NCI-H1092 (cell line): ENCODE measurements at regions not wholly inside any gene's neighbourhood (a gene's known extent, or its start where the extent isn't known, plus 50 kb on each side); places are given as distances from the start of the nearest gene placed in this dataset.

Experiments
- DNase-seq: peaks from one replicate; lab custom pipeline; 2025; lab: John Stamatoyannopoulos, UW

DNA sequence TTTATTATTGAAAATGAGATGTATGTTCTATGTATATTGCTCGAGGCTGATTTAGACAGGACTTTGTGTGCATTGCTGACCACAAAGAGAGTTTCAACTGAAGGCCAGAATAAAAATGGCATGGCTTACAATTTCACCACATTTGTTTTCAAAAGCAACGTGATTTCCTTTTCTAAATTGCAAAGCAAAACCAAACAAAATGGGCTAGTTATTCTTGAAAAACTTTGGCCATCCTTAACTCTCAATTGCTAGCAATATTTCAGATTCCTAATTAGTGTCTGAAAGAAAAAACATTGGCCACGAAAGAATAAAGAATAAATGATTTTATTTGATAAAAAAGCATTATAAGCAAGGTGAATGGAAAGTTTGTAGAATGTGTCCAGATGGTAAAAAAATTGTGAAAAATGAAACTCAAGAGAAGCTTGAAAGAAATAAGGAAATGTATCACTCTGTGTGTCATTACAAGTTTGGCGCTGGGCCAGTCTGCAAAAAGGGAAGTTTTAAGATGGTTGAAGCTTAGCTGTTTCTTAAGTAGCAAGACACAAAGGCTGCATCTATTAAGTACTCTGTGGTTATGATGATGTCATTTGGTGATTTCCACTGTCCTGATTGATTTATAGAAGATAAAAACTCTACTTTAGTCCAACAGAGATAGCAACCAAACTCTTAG lies 89.2 kb upstream of the PRLR start:
- no peak for DNase-seq

DNA sequence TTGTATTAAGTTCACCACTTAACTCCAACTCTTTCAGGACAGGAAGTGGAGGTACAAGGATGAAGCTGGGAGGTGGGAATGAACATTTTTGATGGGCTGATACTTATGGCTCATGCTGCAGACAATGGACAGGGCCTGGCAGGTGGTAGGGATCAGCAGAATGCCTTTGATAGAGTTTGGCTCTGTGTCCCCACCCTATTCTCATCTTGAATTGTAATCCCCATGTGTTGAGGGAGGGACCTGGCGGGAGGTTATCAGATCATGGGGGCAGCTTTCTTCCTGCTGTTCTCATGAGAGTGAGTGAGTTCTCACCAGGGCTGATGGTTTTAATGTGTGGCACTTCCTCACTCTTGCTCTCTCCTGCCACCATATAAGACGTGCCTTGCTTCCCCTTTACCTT lies 87.3 kb upstream of the PRLR start:
- DNase-seq = no peak

DNA sequence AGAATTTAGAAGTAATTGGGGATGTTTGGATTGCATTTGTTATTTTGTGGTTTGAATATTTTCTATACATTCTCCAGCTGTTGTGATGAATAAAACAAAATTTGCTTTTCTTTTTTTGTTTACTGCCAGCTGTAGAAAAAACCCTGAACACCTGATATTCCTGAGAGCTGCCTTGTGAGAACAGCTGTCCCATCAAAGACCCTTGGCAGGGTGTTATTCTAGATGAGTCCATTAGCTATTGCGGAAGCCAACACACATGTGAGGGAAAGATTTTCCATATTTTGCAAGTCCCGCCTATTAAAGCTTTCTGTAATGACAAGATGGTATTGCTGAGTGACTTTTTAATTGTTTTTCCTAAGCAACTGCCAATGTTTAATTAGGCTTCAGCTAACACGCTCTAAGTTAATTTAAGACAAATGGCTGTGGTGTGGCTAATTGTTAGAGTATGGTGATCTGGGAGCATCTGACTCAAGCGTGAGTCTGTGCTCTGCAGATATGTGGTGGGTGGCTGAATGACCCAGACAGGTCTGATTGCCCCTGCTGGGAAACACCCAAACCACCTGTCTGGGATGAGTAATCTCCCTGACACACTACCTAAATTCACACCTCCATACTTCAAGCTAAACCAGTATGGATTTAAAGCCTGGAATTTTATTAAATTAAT lies 86.5 kb upstream of the PRLR start:
- no peak for DNase-seq

DNA sequence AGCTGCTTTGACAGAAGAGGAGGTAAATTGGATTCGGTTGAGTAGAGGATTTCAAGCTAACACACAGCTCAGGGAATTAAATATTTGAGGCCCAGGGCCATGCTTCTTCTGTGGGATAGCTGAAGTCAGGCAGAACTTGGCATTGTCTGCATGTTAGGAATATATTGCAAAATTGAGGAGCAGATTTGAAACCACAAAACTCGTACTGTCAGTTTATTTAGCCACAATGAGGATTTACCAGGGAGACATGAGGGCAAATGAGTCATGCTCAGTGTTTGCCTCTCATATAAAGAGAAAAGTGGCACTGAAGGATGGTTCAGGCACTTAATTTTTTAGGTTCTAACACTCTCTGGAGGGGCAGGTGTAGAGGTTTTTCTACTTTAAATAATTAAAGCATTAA lies 83.0 kb upstream of the PRLR start:
- no peak for DNase-seq

DNA sequence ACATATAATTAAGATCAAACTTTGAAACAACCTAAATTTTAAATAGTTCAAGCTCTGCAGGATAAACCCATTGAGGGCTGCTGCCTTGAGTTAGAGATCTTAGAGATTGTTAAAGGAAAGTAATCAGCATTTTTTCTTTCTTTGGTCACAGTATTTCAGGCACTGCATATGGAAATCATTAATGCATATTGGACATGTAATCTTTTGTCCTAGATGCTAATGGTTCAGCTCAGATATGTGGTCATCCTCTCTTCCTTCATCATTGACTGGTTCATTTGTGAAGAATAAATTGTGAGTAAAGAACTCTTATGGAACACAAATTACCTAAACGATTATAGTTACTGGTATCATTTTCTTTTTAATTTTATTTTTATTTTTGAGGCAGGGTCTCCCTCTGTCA lies 82.0 kb upstream of the PRLR start:
- no peak for DNase-seq

DNA sequence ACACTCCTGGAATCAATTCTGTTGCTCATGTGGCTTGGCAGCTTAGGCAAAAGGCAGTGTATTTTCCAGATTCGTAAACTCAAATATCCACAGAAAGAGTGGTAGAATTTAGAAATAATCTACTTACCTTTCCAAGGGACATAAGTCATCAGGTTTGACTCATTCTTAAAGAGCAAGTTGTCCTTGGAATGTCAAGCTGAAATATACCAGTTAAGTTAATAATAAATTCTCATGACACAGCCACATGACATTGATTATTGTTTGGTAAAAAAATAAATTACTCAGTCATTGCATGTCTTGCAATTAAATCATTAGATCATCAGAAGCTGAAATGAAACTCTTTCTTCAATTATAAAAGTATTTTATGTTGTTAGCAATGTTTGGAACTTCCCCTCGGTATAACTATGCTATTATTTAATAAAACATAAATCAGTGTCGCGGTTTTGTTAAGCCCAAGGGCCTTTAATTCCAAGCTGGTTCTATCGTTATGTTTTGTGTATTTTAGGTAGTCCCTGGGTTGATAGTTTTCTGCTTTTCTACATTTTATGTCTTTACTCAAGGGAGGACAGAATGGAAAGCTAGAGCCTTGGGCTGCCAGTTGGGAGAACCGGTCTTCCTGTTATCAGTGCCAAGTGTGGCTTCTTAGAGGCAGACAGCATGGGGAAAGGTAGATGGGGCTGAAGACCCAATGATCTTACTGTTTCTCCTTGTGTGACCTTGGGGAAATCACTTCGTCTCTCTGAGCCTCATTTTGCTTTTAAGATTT lies 79.3 kb upstream of the PRLR start:
- DNase-seq = no peak

DNA sequence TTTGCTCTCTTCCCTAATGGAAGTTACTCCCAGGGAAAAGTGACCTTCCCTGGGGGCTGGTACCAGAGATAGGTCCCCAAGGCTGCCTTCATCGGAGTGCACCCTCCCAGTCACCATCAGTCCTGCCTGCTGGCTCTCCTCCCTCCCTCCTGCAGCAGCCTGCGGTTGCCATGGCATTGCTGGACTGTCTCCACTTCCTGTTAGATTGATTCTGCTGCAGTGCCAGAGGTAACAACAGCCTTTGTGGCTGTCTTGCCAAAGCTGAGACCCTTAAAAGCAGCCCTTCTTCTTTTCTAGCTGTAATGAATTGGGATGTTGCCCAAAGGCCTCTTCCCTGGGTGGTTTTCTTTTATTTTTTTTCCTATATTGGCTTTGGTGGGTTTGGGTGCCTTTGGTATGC lies 78.1 kb upstream of the PRLR start:
- peak; percentile 56 for DNase-seq

DNA sequence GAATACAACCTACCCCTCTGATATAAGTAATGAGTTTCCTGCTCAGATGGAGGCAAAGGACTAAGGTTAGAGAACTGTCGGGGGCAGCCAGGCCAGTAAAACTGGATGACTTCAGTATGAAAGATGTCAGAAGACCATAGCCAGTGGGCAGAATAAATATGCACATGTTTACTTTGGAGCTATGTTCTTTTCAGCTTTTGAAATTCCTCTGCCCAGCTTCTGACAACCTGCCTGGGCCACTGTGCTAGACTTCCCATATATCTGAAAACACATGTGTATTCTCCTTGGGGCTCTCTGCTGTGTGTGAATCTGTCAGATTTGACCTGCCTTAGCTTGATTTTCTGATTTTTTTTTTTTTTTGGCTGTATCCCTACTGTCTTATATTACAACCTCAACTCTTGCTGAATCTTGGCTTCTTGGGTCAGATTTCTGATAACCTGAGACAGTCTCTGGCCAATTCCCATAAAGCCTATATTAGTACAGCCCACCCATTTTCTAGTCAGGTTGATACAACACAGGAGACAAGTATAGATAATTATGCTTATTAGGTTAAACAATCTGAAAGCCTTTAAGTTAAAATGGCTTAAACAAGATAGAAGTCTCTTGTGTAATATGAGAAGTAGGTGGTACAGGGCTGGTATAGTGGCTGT lies 76.6 kb upstream of the PRLR start:
- DNase-seq = no peak

DNA sequence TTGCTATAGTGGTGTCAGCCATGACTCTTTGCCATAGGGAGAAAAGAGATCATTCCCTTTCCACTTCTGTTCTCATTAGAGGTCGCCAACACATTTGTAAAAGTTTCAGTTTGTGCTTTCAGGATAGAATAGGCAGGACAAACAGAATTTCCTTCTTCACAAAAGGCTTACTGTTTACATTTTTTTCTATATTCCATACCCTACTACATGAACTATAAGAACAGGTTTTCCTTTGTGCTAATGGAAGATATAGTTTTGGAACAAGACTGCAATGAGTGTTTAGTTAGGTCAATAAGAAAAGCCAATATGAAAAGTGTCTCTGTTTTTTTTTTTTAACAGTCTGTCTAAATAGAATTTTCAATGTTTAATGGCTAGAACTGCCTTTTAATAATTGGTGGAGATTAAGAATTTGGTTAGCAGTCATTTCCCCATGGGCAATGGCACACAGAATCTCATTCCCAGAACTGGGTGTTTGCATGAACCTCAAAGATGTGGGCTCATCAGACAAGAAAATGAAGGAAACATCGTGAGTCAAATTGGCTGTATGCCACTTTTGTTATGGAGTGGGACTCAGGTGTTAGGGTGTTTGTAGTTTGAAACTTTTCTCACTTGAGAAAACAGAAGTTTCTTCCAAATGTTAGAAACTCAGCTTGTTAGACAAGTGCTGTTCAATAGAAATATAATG lies 75.2 kb upstream of the PRLR start:
- DNase-seq = no peak

DNA sequence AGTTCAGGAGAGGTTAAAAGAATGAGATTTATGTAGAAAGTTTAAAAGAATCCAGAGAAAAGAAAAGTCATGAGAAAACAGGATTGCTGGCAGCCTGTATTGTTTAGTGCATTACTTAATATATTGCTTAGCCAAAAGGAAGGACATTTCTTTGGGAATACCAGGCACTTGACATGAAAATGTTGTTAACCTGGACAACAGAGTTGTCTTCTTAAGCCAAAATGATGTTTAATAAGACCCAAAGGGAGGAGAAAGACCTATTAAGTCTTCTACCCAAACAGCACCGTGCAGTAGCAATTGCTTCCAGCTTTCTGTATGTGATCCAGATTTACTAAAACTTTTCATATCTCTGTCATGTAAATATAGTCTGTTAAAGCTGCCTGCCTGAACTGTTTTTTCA lies 74.0 kb upstream of the PRLR start:
- DNase-seq = no peak

DNA sequence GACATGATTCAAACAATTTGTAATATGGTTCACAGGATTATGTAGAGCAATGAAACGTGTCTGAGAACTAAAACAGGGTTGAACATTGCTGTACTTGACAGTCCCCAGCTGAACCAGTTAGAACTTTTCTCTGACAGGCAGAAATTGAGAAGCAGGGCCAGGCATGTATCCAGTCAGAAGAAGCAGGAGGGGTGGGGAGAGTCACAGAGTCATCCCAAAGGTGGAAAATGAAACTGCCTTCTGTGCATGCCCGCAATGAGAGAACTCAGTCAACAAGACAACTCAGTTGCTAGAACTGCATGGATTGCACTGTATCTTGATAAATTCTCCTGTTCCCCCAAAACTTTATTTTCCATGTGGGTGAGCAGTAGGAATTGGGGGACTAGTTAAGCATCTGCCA lies 72.9 kb upstream of the PRLR start:
- no peak for DNase-seq

DNA sequence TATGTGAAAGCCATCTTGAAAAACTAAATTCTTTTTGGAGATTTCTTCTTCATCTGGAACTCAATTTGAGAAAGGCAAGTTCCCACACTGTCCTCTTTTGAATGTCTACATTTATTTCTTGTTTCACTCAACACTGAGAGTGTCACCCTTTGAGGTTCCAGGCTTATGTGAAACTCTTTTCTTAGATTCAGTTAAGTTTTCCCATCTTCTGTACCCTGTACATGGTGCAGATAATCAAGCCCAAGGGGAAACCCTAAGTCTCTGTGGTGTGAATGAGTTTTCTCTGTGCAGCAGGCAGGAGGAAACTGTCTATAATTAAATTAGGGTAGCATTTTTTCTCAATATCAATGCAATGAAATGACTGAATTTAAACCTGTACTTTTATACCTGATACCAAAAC lies 72.3 kb upstream of the PRLR start:
- no peak for DNase-seq

DNA sequence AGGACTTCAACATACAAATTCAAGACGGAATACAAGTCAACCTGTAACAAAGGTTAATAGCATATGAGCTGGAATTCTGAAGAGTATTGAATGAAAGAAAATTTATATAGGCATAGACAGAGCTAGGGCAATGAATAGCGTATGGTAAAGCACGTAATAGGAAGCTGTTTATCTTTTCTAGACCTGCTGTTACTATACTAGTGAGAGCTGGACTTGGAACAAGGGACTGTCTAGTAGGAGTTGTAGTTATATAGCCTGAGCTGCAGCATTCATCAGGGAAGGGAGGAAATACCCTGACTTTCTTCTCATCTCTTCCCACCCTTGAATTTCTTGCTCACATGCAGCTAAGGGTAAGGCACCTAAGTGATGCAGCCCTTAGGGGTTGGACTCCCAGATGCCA lies 67.5 kb upstream of the PRLR start:
- no peak for DNase-seq

DNA sequence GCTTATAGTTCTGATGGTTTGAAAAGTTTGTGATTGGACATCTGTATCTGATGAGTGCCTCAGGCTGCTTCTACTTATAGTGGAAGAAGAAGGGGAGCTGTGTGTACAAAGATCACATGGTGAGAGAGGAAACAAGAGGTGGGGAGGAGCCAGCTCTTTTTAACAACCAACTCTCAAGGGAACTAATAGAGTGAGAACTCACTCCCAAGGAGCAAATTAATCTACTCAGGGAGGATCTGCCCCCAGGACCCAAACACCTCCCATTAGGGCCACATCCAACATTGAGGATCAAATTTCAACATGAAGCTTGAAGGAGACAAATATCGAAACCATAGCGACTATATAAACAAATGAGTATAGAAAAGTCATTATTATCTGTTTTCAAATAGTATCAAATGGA lies 64.7 kb upstream of the PRLR start:
- DNase-seq = no peak

DNA sequence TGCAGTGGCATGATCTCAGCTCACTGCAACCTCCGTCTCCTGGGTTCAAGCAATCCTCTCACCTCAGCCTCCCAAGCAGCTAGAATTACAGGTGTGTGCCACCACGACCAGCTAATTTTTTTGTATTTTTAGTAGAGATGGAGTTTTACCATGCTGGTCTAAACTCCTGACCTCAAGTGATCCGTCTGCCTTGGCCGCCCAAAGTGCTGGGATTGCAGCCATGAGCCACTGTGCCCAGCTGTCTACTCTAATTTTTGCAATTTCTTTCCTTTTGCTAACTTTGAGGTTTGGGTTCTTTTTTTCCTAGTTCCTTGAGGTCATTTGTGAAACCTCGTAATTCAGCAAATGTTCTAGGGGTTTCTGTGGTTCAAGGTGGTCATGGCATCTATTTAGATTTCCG lies 63.7 kb upstream of the PRLR start:
- DNase-seq = no peak

DNA sequence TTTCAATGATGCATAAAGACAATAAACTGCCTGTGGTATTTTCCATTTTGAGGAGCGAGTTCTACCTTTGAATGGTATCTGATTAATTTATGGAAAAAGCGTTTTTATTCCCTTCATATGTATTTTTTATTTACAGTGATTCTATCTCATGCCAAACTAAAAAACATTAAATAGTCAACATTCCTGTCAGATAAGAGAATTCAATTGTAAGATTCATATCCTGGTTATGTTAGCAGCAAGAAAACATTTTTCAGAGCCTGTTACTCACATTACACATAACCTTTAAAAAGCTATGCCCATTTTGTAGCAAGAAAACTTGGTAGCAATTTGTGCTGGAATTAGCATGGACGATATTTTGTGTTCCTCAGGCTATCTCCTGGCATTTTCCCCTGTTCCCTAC lies 55.1 kb upstream of the PRLR start:
- DNase-seq = no peak

DNA sequence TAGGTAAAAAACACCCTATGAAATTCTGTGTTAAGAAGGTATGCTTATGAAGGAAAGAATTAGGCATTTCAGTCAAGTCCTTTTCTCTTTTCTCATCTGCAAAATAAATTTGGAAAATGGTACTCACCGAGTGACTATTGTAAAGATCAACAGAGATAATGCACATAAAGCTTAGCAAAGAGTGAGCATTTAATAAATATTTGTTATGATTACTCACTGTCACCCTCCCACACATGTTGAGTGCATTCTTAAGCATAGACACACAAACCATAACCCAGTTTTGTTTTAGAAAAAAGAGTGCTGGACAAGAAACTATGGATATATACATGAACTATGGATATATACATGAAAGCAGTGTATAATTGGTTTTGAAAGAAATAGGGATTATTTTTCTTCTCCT lies 54.7 kb upstream of the PRLR start:
- no peak for DNase-seq

DNA sequence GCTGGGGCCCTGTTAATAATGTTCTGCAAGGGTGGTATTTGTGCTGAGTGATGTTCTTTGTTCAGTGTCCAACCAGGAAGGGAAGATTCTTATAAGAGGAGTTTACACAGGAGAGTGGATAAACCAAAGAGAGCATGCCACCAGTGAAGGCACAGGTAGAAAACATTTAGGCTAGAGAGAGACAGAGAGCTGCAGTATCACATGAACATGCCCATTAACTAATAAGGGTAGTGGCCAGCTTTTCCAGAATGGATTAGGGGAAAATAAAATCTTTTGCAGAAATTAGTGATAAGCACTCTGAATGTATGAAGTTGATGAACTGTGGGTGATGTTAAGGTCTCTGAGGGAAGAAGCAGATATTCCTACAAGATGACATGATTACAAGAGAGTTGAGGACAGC lies 54.1 kb upstream of the PRLR start:
- no peak for DNase-seq

DNA sequence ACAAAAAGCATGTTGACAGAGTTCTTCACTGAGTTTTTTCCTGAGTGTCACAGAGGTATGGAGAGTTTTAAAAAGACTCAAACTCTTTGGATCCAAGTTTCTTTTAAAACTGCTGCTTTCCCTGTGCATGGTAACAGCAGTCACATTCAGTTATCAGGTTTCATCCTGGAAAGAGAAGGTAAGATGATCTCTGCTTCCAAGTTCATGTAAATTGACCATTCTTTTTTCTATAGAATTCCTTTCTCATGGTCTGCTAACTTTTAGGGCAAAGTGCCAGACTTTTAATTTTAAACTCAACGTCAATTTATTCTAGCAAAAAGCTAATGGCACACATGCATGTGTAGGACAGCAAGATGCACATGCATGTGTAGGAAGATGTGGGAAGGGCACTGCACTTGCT lies 52.5 kb upstream of the PRLR start:
- no peak for DNase-seq

DNA sequence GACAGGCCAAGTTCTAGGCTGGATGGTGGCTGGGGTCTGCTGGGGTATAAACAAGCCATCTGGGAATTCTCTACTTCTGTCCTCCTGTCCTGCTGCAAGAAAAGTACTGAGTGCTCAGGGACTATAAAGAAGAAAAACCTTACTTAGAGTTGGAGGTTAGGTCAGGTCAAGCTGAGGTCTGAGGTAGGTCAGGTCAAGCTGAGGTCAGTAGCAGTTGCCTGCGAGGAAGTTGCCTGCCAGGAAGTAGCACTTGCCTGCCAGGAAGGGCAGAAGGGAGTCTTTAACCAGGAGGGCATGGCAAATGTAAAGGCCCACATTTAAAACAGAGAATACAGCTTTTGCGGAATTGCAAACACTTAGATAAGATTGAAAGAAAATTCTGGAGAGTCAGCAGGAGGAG lies 51.3 kb upstream of the PRLR start:
- no peak for DNase-seq
